Stomach (tissue), 4 donors: ENCODE measurements at regions not wholly inside any gene's neighbourhood (a gene's known extent, or its start where the extent isn't known, plus 50 kb on each side); places are given as distances from the start of the nearest gene placed in this dataset.

Experiments
- POLR2A ChIP-seq, 4 donors: fragments of 450-650 bp; IDR thresholded peaks; one replicate each; pipeline ENCODE4 v1.6.1; 2016; ENCODE audit warnings: antibody characterized with exemption in 4 of 4, control low read depth in 2 of 4, mild to moderate bottlenecking in 1 of 4, moderate library complexity in 1 of 4
- TF ChIP-seq, protein P1 (sequence below), 7 experiments: fragments of 450-650 bp in 4 of 7; fragments of 200-600 bp in 3 of 7; sonication (generic) in 3 of 7; IDR thresholded peaks; one replicate each; pipeline ENCODE4 v1.5.1; 2016 to 2019; ENCODE audit warnings: antibody characterized with exemption in 7 of 7, control low read depth in 2 of 7, mild to moderate bottlenecking in 1 of 7

DNA sequence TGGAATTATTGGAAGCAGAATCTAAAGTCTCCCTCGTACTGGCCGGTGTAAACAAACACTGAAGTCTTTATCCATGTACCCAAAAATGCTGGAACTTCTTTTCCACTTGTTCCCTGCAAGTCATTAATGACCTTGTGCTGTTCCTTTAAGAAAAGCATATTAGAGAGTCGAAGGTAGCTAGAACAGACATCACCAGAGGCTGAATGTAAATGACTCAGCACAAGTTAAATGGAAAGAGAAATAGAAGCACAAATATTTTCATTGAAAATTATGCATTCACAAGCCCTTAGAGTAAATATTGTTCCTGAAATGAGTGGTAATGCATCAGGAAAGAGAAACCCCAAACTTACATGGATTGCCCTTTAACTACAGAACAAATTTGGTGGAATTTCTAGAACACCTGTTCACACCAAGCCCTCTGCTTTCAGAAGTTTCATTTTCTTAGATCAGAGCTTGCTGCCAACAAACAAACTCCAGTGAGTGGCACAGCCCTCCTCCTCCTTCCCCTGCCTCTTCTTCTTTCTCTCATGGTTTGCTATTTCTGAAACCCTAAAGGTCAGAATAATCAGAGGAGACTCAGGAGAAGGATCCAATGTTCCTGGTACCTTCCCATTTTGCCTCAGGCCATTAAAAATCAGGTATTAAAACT lies 264.3 kb downstream of the TXNL1 start:
- TF ChIP-seq, protein P1, sequence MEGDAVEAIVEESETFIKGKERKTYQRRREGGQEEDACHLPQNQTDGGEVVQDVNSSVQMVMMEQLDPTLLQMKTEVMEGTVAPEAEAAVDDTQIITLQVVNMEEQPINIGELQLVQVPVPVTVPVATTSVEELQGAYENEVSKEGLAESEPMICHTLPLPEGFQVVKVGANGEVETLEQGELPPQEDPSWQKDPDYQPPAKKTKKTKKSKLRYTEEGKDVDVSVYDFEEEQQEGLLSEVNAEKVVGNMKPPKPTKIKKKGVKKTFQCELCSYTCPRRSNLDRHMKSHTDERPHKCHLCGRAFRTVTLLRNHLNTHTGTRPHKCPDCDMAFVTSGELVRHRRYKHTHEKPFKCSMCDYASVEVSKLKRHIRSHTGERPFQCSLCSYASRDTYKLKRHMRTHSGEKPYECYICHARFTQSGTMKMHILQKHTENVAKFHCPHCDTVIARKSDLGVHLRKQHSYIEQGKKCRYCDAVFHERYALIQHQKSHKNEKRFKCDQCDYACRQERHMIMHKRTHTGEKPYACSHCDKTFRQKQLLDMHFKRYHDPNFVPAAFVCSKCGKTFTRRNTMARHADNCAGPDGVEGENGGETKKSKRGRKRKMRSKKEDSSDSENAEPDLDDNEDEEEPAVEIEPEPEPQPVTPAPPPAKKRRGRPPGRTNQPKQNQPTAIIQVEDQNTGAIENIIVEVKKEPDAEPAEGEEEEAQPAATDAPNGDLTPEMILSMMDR (IDR thresholded peaks at IDR 0.05): no peak
- no peak for TF ChIP-seq POLR2A (IDR thresholded peaks at IDR 0.05)
